K562 (cell line): ENCODE measurements at regions not wholly inside any gene's neighbourhood (a gene's known extent, or its start where the extent isn't known, plus 50 kb on each side); places are given as distances from the start of the nearest gene placed in this dataset.

Source experiments
- ATAC-seq: fragments of 200-7000 bp; cut with Tn5 transposase; 3 replicates; pipeline ENCODE4 v1.9.1; 2020; ENCODE audit warnings: moderate library complexity
- BruUV-seq: library from RNA; stranded (reverse); fragments of 400-500 nt; replicated peaks from 2 replicates; lab custom pipeline; 2021; lab: Mats Ljungman, UMichigan
- CTCF ChIA-PET: fragments of 300-600 bp; formaldehyde crosslinking; extraction: SDS; loops from one replicate; lab custom pipeline; 2021; ENCODE audit warnings: low intra/inter-chr PET ratio; lab: Yijun Ruan, JAX
- POLR2A ChIA-PET: fragments of 300-600, 350-650 bp; sonication (Branson Sonifier 250); formaldehyde crosslinking; extraction: SDS; loops from one replicate; lab custom pipeline; 2021; ENCODE audit warnings: antibody characterized with exemption, inconsistent platforms; lab: Yijun Ruan, JAX
- DNase-seq, 4 experiments: peaks; one replicate each; pipeline versions ENCODE4 v3.0.0 to v3.0.0-alpha.2; 2011 to 2018; ENCODE audit warnings: low spot score in 3 of 4, mixed read lengths in 3 of 4; ENCODE audit errors: extremely low read depth in 1 of 4
- FAIRE-seq: peaks from 2 replicates; lab custom pipeline; 2011; peaks lifted over from hg19 to GRCh38; lab: Jason Lieb, UNC
- H2AFZ ChIP-seq: 2 replicates; pipeline ENCODE4 v1.6.0; 2011; ENCODE audit warnings: low read depth, low read length, control low read depth, inconsistent platforms
- H3K27ac ChIP-seq: fragments of 200-600 bp; 3 replicates; pipeline ENCODE4 v1.8.0; 2011; ENCODE audit warnings: low read depth, mild to moderate bottlenecking, control low read depth, inconsistent platforms, low read length, moderate library complexity, mixed read lengths; ENCODE audit errors: extremely low read depth
- H3K27me3 ChIP-seq, 2 experiments: fragments of 300-600 bp in 1 of 2; 2 replicates in 1 of 2; 3 replicates in 1 of 2; pipeline versions ENCODE4 v1.6.0 to v1.8.0; 2011; ENCODE audit warnings: inconsistent platforms in 2 of 2, low read length in 2 of 2, mild to moderate bottlenecking in 1 of 2, mixed read lengths in 1 of 2, moderate library complexity in 1 of 2; ENCODE audit not compliant: control insufficient read depth in 2 of 2, insufficient read depth in 2 of 2
- H3K36me3 ChIP-seq: fragments of 300-600 bp; 3 replicates; pipeline ENCODE4 v1.8.0; 2011; ENCODE audit warnings: mild to moderate bottlenecking, low read length, inconsistent platforms; ENCODE audit not compliant: control insufficient read depth, insufficient read depth
- H3K4me1 ChIP-seq, 2 experiments: fragments of 200-600 bp in 1 of 2; replicated peaks in 1 of 2; 2 replicates in 1 of 2; 3 replicates in 1 of 2; pipeline versions ENCODE4 v1.5.1 to v1.8.0; 2011; ENCODE audit warnings: inconsistent platforms in 2 of 2, low read length in 2 of 2, mild to moderate bottlenecking in 1 of 2, mixed read lengths in 1 of 2, moderate library complexity in 1 of 2; ENCODE audit not compliant: control insufficient read depth in 2 of 2, insufficient read depth in 2 of 2
- H3K4me2 ChIP-seq: 2 replicates; pipeline ENCODE4 v1.6.1; 2011; ENCODE audit warnings: low read length, control low read depth, inconsistent platforms, mixed read lengths; ENCODE audit not compliant: insufficient read depth
- H3K4me3 ChIP-seq: fragments of 200-600 bp; sonication (generic), shearing (Covaris generic); 2 replicates; pipeline ENCODE4 v1.5.1; 2016; ENCODE audit warnings: control low read depth, inconsistent platforms
- H3K79me2 ChIP-seq: fragments of 200-600 bp; 3 replicates; pipeline ENCODE4 v1.8.0; 2011; ENCODE audit warnings: low read length, inconsistent platforms; ENCODE audit not compliant: control insufficient read depth, insufficient read depth
- H3K9ac ChIP-seq, 2 experiments: 2 replicates each; pipeline versions ENCODE4 v1.6.0 to v1.6.1; 2011; ENCODE audit warnings: low read depth in 2 of 2, low read length in 2 of 2, control low read depth in 1 of 2, inconsistent platforms in 1 of 2, mild to moderate bottlenecking in 1 of 2, mixed read lengths in 1 of 2; ENCODE audit not compliant: insufficient read depth in 1 of 2
- H3K9me1 ChIP-seq: one replicate; pipeline ENCODE4 v1.6.0; 2011; ENCODE audit warnings: inconsistent platforms, mild to moderate bottlenecking, low read length, moderate library complexity; ENCODE audit not compliant: control insufficient read depth, insufficient read depth
- H3K9me3 ChIP-seq: replicated peaks from 2 replicates; pipeline ENCODE4 v1.5.1; 2011; ENCODE audit warnings: low read depth, low read length, inconsistent platforms; ENCODE audit not compliant: control insufficient read depth, insufficient read depth
- H4K20me1 ChIP-seq: replicated peaks from 2 replicates; pipeline ENCODE4 v1.6.1; 2011; ENCODE audit warnings: low read length, inconsistent platforms, mixed read lengths; ENCODE audit not compliant: control insufficient read depth, insufficient read depth
- ARID3B ChIP-seq: fragments of 250-450 bp; sonication (Bioruptor Pico); IDR thresholded peaks from 2 replicates; pipeline ENCODE4 v1.4.0; 2020; ENCODE audit warnings: borderline replicate concordance
- CBX2 ChIP-seq: fragments of 200-600 bp; sonication (generic); IDR thresholded peaks from one replicate; pipeline ENCODE4 v1.6.1; 2012; ENCODE audit warnings: mild to moderate bottlenecking, low read length, inconsistent platforms; ENCODE audit not compliant: insufficient read depth, poor library complexity, severe bottlenecking
- HDAC6 ChIP-seq: IDR thresholded peaks from 2 replicates; pipeline ENCODE4 v1.6.1; 2012; ENCODE audit warnings: low read depth, mild to moderate bottlenecking, control low read depth, inconsistent platforms, low read length, moderate library complexity
- MCM2 ChIP-seq: fragments of 450-650 bp; IDR thresholded peaks from 2 replicates; pipeline ENCODE4 v1.6.1; 2017; ENCODE audit warnings: low read depth, mild to moderate bottlenecking
- MYNN ChIP-seq, 2 experiments: sonication (generic); formaldehyde crosslinking in 1 of 2; IDR thresholded peaks; 2 replicates each; pipeline versions ENCODE4 v1.5.0 to v1.6.1; 2016 to 2020; ENCODE audit warnings: antibody characterized with exemption in 1 of 2, missing genetic modification reagents in 1 of 2
- PYGO2 ChIP-seq: fragments of 450-650 bp; IDR thresholded peaks from 2 replicates; pipeline ENCODE4 v1.6.1; 2016; ENCODE audit warnings: mild to moderate bottlenecking, missing genetic modification characterization, moderate library complexity, missing compliant biosample characterization
- ZNF175 ChIP-seq: fragments of 200-800 bp; sonication (Bioruptor generic); IDR thresholded peaks from 2 replicates; pipeline ENCODE4 v1.6.1; 2016; ENCODE audit warnings: low read depth, mild to moderate bottlenecking, missing genetic modification characterization, missing compliant biosample characterization
- WGBS: fragments of 100-300 bp; shearing (Covaris generic); methylation state at CpG from one replicate; pipeline ENCODE4 v1.1.6; 2016; ENCODE audit warnings: low coverage, mixed read lengths; ENCODE audit not compliant: insufficient coverage; ENCODE audit errors: missing lambda C conversion rate; 5-methylcytosine and 5-hydroxymethylcytosine counted together
- in situ Hi-C: fragments of 300-500 bp; cut with MboI; formaldehyde crosslinking; loops from 4 replicates; pipeline ENCODE4 v1.15.0; 2018; ENCODE audit warnings: inconsistent platforms, mixed read lengths
- intact Hi-C: fragments of 100-400 bp; cut with micrococcal nuclease; formaldehyde crosslinking; loops from 2 replicates; pipeline ENCODE4 v1.14.2; 2022

GRCh38 chr14:86464341-86464740 is 934.4 kb downstream of the FLRT2 start:
- no peak for TF ChIP-seq ARID3B (CRISPR knock-in tag)
- Histone ChIP-seq H2AFZ (no peak overlapping the region), H3K4me3 (no peak overlapping the region), H3K9me1 (no peaks in the 10 kb centered on the region), H3K9me3 (no peaks in the 10 kb centered on the region), H3K79me2 (no peaks in the 10 kb centered on the region), H3K4me2 (no peak overlapping the region), H3K9ac (no peak overlapping the region), H3K4me1 (no peaks in the 10 kb centered on the region), H3K27ac (no peak overlapping the region), H3K27me3 (no peaks in the 10 kb centered on the region), H4K20me1 (no peaks in the 10 kb centered on the region), H3K36me3 (no peaks in the 10 kb centered on the region)
- no peak for DNase-seq
- BruUV-seq, result no TSS peak
- FAIRE-seq, result no peak
- in situ Hi-C loops, result no loop called here
- ChIA-PET POLR2A (no interaction called here), CTCF (no interaction called here)
- intact Hi-C loops, result no loop called here
- WGBS, result 1% methylated on average over 5 of the region's 5 CpGs
- ATAC-seq, result no peak

- Histone ChIP-seq H3K36me3 (no peaks in the 10 kb centered on the region), H3K27me3 (no peaks in the 10 kb centered on the region), H3K79me2 (no peaks in the 10 kb centered on the region), H4K20me1 (no peaks in the 10 kb centered on the region)
- peak in 1 of 4 experiments; percentile 0 for DNase-seq
- ATAC-seq, result no peak
- FAIRE-seq, result no peak
- TF ChIP-seq ZNF175 (CRISPR knock-in tag), result no peak
- no peak for TF ChIP-seq HDAC6
- TF ChIP-seq MYNN (IDR thresholded peaks at IDR 0.05), result no peak
- no peak for TF ChIP-seq MYNN (CRISPR knock-in tag; IDR thresholded peaks at IDR 0.05)
- TF ChIP-seq CBX2, result no peak
- TF ChIP-seq PYGO2, result no peak
- no peak for TF ChIP-seq MCM2
- TF ChIP-seq, all 486 proteins: peak for 0
- Histone ChIP-seq H3K4me3 (no peak overlapping the region), H3K4me1 (no peaks in the 10 kb centered on the region), H3K27ac (no peak overlapping the region), H3K9me3 (no peaks in the 10 kb centered on the region), H3K9me1 (no peaks in the 10 kb centered on the region), H3K4me2 (no peak overlapping the region), H3K9ac (no peak overlapping the region), H2AFZ (no peak overlapping the region)
- in situ Hi-C loops, result no loop called here
- intact Hi-C loops, result no loop called here
- 0% methylated on average over 1 of the region's 1 CpG for WGBS
- ChIA-PET CTCF (no interaction called here), POLR2A (no interaction called here)
- no TSS peak for BruUV-seq
Observed at GRCh38 chr14:86462193-86462753, 932.3 kb downstream of the FLRT2 start.
